ENCODE measurements at regions not wholly inside any gene's neighbourhood (a gene's known extent, or its start where the extent isn't known, plus 50 kb on each side); places are given as distances from the start of the nearest gene placed in this dataset.

GRCh38 chr21:33989440-33989839 lies 73.8 kb upstream of the ATP5PO start:
- peaks cover 18% of the 10 kb centered on the region for H3K9me3 Mint-ChIP-seq
- H3K36me3 Mint-ChIP-seq (ENCODE audit: low read depth): peaks cover 12% of the 10 kb centered on the region
- H3K27me3 Mint-ChIP-seq: peaks cover 4% of the 10 kb centered on the region
- POLR2A ChIA-PET: no interaction called here
- no peak for DNase-seq
- H3K27ac Mint-ChIP-seq: no peak overlapping the region
- no peak overlapping the region for H3K4me3 Mint-ChIP-seq
- CTCF ChIA-PET: interaction anchor here (0.6 to 1.6 kb wide), 3 partner anchors 19 to 1489 kb away, joined by 3 to 6 read pairs (median 4); no protein-coding TSS in a partner anchor
- H3K4me1 Mint-ChIP-seq: peaks cover 25% of the 10 kb centered on the region

- no peak for DNase-seq
- Mint-ChIP-seq H3K27ac (no peak overlapping the region), H3K4me3 (no peak overlapping the region), H3K9me3 (peaks cover 14% of the 10 kb centered on the region), H3K27me3 (peaks cover 4% of the 10 kb centered on the region), H3K36me3 (ENCODE audit: low read depth) (peaks cover 11% of the 10 kb centered on the region), H3K4me1 (peaks cover 19% of the 10 kb centered on the region)
- ChIA-PET POLR2A (no interaction called here), CTCF (interaction anchor here (1.0 to 1.6 kb wide), 5 partner anchors 11 to 87 kb away, joined by 3 to 6 read pairs (median 3); no protein-coding TSS in a partner anchor)
Observed at GRCh38 chr21:33988237-33989017, 72.8 kb upstream of the ATP5PO start.

- peaks cover 10% of the 10 kb centered on the region for H3K36me3 Mint-ChIP-seq (ENCODE audit: low read depth)
- no peak overlapping the region for H3K4me3 Mint-ChIP-seq
- no peak for DNase-seq
- ChIA-PET CTCF (interaction anchor here (1.0 to 1.2 kb wide), 5 partner anchors 10 to 88 kb away, joined by 3 to 4 read pairs (median 3); no protein-coding TSS in a partner anchor), POLR2A (no interaction called here)
- no peak overlapping the region for H3K27ac Mint-ChIP-seq
- peaks cover 4% of the 10 kb centered on the region for H3K27me3 Mint-ChIP-seq
- H3K4me1 Mint-ChIP-seq: peaks cover 20% of the 10 kb centered on the region
- peaks cover 14% of the 10 kb centered on the region for H3K9me3 Mint-ChIP-seq
Observed at GRCh38 chr21:33987461-33987860, 71.9 kb upstream of the ATP5PO start.

GRCh38 chr21:33985117-33986050 lies 69.8 kb upstream of the ATP5PO start:
- no peak for DNase-seq
- Mint-ChIP-seq H3K4me3 (no peak overlapping the region), H3K27me3 (no peaks in the 10 kb centered on the region), H3K4me1 (peaks cover 32% of the 10 kb centered on the region), H3K9me3 (peaks cover 5% of the 10 kb centered on the region), H3K27ac (peak overlapping the region; percentile 58), H3K36me3 (ENCODE audit: low read depth) (peaks cover 6% of the 10 kb centered on the region)
- ChIA-PET CTCF (interaction anchor here (0.6 kb wide), 2 partner anchors 33 to 53 kb away, joined by 3 to 5 read pairs; no protein-coding TSS in a partner anchor), POLR2A (no interaction called here)

GRCh38 chr21:33984021-33984481 lies 68.4 kb upstream of the ATP5PO start:
- no peak for DNase-seq
- peaks cover 40% of the 10 kb centered on the region for H3K4me1 Mint-ChIP-seq
- H3K9me3 Mint-ChIP-seq: peaks cover 7% of the 10 kb centered on the region
- H3K27ac Mint-ChIP-seq: no peak overlapping the region
- no peak overlapping the region for H3K4me3 Mint-ChIP-seq
- ChIA-PET POLR2A (no interaction called here), CTCF (no interaction called here)
- H3K27me3 Mint-ChIP-seq: no peaks in the 10 kb centered on the region
- H3K36me3 Mint-ChIP-seq (ENCODE audit: low read depth): peaks cover 8% of the 10 kb centered on the region

- DNase-seq: no peak
- Mint-ChIP-seq H3K27ac (no peak overlapping the region), H3K9me3 (peaks cover 7% of the 10 kb centered on the region), H3K36me3 (ENCODE audit: low read depth) (peaks cover 17% of the 10 kb centered on the region), H3K4me1 (peaks cover 59% of the 10 kb centered on the region), H3K27me3 (no peaks in the 10 kb centered on the region), H3K4me3 (no peak overlapping the region)
- CTCF ChIA-PET: interaction anchor here (1.5 kb wide), 1 partner anchor 24 kb away, joined by 4 read pairs; no protein-coding TSS in a partner anchor
- POLR2A ChIA-PET: no interaction called here
Observed at GRCh38 chr21:33981391-33982101, 65.9 kb upstream of the ATP5PO start.

- Mint-ChIP-seq H3K27me3 (no peaks in the 10 kb centered on the region), H3K4me3 (no peak overlapping the region), H3K9me3 (peaks cover 7% of the 10 kb centered on the region), H3K27ac (no peak overlapping the region), H3K4me1 (peaks cover 63% of the 10 kb centered on the region), H3K36me3 (ENCODE audit: low read depth) (peaks cover 17% of the 10 kb centered on the region)
- CTCF ChIA-PET: interaction anchor here (0.6 to 2.4 kb wide), 9 partner anchors 13 to 367 kb away, joined by 3 to 9 read pairs (median 3); partner anchors contain the start of genes MRPS6 and SLC5A3
- POLR2A ChIA-PET: interaction anchor here (1.1 kb wide), 1 partner anchor 32 kb away, joined by 4 read pairs; no protein-coding TSS in a partner anchor
- DNase-seq: no peak
Observed at GRCh38 chr21:33980276-33980916, 64.8 kb upstream of the ATP5PO start.

- Mint-ChIP-seq H3K36me3 (ENCODE audit: low read depth) (peaks cover 27% of the 10 kb centered on the region), H3K27ac (no peak overlapping the region), H3K9me3 (peaks cover 7% of the 10 kb centered on the region), H3K27me3 (no peaks in the 10 kb centered on the region), H3K4me3 (no peak overlapping the region), H3K4me1 (peaks cover 66% of the 10 kb centered on the region)
- CTCF ChIA-PET: interaction anchor here (0.6 to 2.4 kb wide), 3 partner anchors 17 to 159 kb away, joined by 3 to 9 read pairs (median 4); partner anchors contain the start of genes MRPS6 and SLC5A3
- POLR2A ChIA-PET: no interaction called here
- DNase-seq: no peak
Observed at GRCh38 chr21:33978585-33978984, 63.0 kb upstream of the ATP5PO start.

- Mint-ChIP-seq H3K27ac (peak overlapping the region; percentile 94), H3K4me3 (no peak overlapping the region), H3K9me3 (peaks cover 7% of the 10 kb centered on the region), H3K4me1 (peaks cover 67% of the 10 kb centered on the region), H3K27me3 (no peaks in the 10 kb centered on the region), H3K36me3 (ENCODE audit: low read depth) (peaks cover 27% of the 10 kb centered on the region)
- POLR2A ChIA-PET: no interaction called here
- CTCF ChIA-PET: interaction anchor here (1.2 to 3.3 kb wide), 4 partner anchors 9 to 95 kb away, joined by 4 to 13 read pairs (median 8); partner anchors contain the start of genes MRPS6 and SLC5A3
- no peak for DNase-seq
Observed at GRCh38 chr21:33977721-33978369, 62.2 kb upstream of the ATP5PO start.

GRCh38 chr21:33977017-33977720 lies 61.6 kb upstream of the ATP5PO start:
- Mint-ChIP-seq H3K36me3 (ENCODE audit: low read depth) (peaks cover 32% of the 10 kb centered on the region), H3K9me3 (peaks cover 7% of the 10 kb centered on the region), H3K27ac (peak overlapping the region; percentile 94), H3K4me1 (peaks cover 68% of the 10 kb centered on the region), H3K27me3 (no peaks in the 10 kb centered on the region), H3K4me3 (peak overlapping the region; percentile 55)
- CTCF ChIA-PET: interaction anchor here (0.5 to 3.3 kb wide), 9 partner anchors 10 to 104 kb away, joined by 3 to 13 read pairs (median 4); partner anchors contain the start of genes MRPS6 and SLC5A3
- no peak for DNase-seq
- POLR2A ChIA-PET: interaction anchor here (0.7 to 1.4 kb wide), 2 partner anchors 28 to 46 kb away, joined by 4 to 11 read pairs; no protein-coding TSS in a partner anchor

Data from activated CD4-positive, alpha-beta T cell treated with anti-CD3 and anti-CD28 coated beads, Interleukin-2, amount 10 ng/mL, durations not matched to agents 7 days and 5 days (primary cell).